H1 (cell line): ENCODE measurements at regions not wholly inside any gene's neighbourhood (a gene's known extent, or its start where the extent isn't known, plus 50 kb on each side); places are given as distances from the start of the nearest gene placed in this dataset.

Source experiments
- POU5F1 ChIP-seq: IDR thresholded peaks from 2 replicates; pipeline ENCODE4 v1.6.1; 2011; ENCODE audit warnings: low read depth, mild to moderate bottlenecking, low read length, moderate library complexity

DNA sequence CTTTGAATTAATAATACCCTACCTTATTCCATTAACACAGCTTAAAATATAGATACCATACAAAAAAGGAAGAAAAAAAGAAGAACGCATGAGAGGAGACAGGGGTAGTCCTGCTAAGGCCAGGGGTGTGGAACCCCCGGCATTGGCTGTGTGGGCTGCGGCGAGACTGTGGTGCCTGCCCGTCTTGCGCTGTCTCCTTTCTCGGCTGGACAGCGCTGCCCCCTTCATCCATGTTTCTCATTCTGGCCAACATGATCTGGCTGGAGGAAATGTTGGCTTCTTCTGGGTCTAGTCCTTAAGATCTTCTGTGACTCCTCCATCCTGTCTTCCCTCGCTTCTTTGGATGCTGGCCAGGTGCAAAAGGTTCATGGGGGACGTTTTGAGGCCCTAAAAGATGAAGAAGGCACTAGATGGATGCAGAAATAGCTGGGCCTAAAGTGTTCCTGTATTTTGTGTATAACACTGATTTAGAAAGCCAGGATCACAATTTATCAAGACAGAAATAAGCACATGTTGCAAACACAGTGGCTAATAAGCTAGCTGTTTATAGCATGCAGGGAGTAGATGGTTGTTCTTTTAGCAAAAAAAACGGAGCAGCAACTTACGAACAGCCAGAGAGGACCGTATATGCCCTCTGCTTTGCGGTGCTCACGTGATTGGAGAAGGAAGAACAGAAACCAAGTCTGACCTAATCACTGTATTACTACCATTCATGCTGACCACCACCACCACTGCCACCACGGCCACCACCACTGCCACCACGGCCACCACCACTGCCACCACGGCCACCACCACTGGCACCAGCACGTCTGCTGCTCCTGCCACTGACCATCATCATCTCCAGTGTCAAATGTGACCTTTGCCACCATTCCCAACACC lies 71.7 kb upstream of the ASB18 start (continued):
- TF ChIP-seq POU5F1, result no peak
- TF ChIP-seq, all 59 proteins: peak for 0
